ENCODE measurements at regions not wholly inside any gene's neighbourhood (a gene's known extent, or its start where the extent isn't known, plus 50 kb on each side); places are given as distances from the start of the nearest gene placed in this dataset.

DNA sequence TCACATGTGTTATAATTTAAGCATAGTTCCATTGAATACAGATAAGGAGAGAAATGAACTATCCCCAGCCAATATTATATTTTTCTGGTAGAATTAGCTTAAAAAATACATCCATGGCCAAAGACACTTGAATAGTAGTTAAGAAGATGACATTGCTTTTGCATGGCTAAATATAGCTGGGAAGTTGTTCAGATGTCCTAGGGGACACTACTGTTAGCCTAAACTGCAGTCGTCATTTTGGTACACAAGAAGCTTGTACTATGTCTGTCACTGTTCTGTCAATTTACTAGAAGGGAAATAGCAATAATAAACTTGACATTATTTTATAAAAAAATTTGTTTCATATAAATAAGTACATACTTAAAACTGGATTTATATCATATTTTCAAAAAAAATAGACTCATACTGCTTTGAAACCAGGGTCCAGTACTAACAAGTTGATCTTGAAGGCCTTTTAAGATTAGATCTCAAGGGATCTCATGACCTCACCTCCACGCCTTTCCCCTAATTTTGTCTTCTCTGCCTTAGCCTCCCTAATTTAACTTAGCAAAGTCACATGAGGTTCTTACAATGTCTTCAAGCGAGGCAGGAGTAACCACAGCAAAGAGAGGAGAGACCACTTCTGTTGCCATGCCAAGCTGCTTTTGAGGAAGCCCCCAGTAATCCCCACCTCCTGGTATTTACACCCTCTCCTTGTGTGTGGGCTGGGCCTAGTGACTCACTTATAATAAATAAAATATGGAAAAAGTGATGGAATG lies 81.0 kb downstream of the AVPR1A start:
- CTCF ChIA-PET = interaction anchor here (1.0 to 3.7 kb wide), 16 partner anchors 9 to 860 kb away, joined by 3 to 64 read pairs (median 7); no protein-coding TSS in a partner anchor
- Histone ChIP-seq H3K36me3 (ENCODE audit: control insufficient read depth in 2 of 2, extremely low read depth in 1 of 2, insufficient read depth in 2 of 2, low read length in 2 of 2) (no peaks in the 10 kb centered on the region), H3K4me3 (replicated peaks in 1 of 3; ENCODE audit: insufficient read depth in 1 of 3, low read depth in 1 of 3, low read length in 3 of 3) (no peak overlapping the region), H3K9ac (replicated peaks; ENCODE audit: extremely low read depth, insufficient read depth, low read length) (no peak overlapping the region), H3K27ac (ENCODE audit: insufficient read depth, low read depth, low read length) (no peak overlapping the region), H3K79me2 (ENCODE audit: control insufficient read depth, insufficient read depth, low read length) (no peaks in the 10 kb centered on the region), H3K27me3 (ENCODE audit: control insufficient read depth in 2 of 2, insufficient read depth in 2 of 2, low read length in 2 of 2) (peaks cover 2% of the 10 kb centered on the region in 2 experiments), H2AFZ (ENCODE audit: low read depth, low read length) (no peak overlapping the region), H4K20me1 (replicated peaks; ENCODE audit: control insufficient read depth, extremely low read depth, insufficient read depth, low read length) (no peaks in the 10 kb centered on the region), H3K9me3 (replicated peaks; ENCODE audit: control insufficient read depth, insufficient read depth, low read length) (no peaks in the 10 kb centered on the region), H3K4me1 (ENCODE audit: control insufficient read depth, extremely low read depth, insufficient read depth, low read length) (no peaks in the 10 kb centered on the region), H3K4me2 (ENCODE audit: insufficient read depth, low read length) (no peak overlapping the region), H3K9me1 (replicated peaks; ENCODE audit: control insufficient read depth, extremely low read depth, insufficient read depth, low read length) (no peaks in the 10 kb centered on the region)
- intact Hi-C loops (cut with micrococcal nuclease) (loop anchor here (1.0 to 10.0 kb wide), 3 partner anchors 271 to 632 kb away; no protein-coding TSS in a partner anchor), dilution Hi-C loops (cut with MboI; ENCODE audit: extremely low pct_ligation_motif_present, low sequenced_read_pairs) (no loop called here)
- FAIRE-seq = no peak
- no TSS peak for BruUV-seq (replicated peaks)
- DNase-seq (ENCODE audit: low read depth, low spot score) = no peak
- POLR2A ChIA-PET = no interaction called here
- TF ChIP-seq FOS (IDR thresholded peaks at IDR 0.05; ENCODE audit: borderline replicate concordance, insufficient read depth, low read length) = no peak
- no peak for TF ChIP-seq JUN (IDR thresholded peaks at IDR 0.05; ENCODE audit: borderline replicate concordance, insufficient read depth, insufficient read length, low read depth)
- TF ChIP-seq POLR2AphosphoS5 (IDR thresholded peaks at IDR 0.05; ENCODE audit: insufficient read depth, low read depth, low read length) = no peak

DNA sequence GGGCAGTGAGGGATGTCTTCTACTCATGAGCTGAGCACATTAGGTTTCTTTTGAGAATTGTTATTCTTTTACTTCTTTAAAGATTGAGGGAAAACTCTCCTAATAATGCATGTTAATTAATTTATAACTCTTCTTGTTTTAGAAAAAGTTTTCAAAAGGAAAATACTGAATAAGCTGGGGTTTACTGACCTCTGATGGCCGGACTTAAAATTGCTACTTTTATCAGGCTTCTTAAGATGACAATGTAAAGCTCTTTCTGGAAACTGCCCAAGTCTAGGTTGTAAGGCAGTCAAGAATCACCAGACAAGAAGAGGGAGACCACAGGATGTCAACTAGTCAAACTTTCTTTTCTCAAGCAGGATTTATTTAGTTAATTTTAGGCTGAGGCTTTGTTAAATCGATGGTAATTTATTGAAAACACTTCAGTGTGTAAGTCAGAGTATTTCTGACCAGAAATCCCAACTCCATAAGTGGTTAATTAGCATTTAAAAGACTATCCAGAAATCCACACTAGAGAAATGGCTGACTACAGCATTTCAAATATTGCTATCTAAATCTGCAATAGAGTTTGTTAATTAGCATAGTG lies 82.1 kb downstream of the AVPR1A start:
- Histone ChIP-seq H3K9ac (replicated peaks; ENCODE audit: extremely low read depth, insufficient read depth, low read length) (no peak overlapping the region), H4K20me1 (replicated peaks; ENCODE audit: control insufficient read depth, extremely low read depth, insufficient read depth, low read length) (no peaks in the 10 kb centered on the region), H3K79me2 (ENCODE audit: control insufficient read depth, insufficient read depth, low read length) (no peaks in the 10 kb centered on the region), H3K9me1 (replicated peaks; ENCODE audit: control insufficient read depth, extremely low read depth, insufficient read depth, low read length) (no peaks in the 10 kb centered on the region), H3K4me1 (ENCODE audit: control insufficient read depth, extremely low read depth, insufficient read depth, low read length) (no peaks in the 10 kb centered on the region), H3K4me3 (replicated peaks in 1 of 3; ENCODE audit: insufficient read depth in 1 of 3, low read depth in 1 of 3, low read length in 3 of 3) (no peak overlapping the region), H3K36me3 (ENCODE audit: control insufficient read depth in 2 of 2, extremely low read depth in 1 of 2, insufficient read depth in 2 of 2, low read length in 2 of 2) (no peaks in the 10 kb centered on the region), H3K27ac (ENCODE audit: insufficient read depth, low read depth, low read length) (no peak overlapping the region), H2AFZ (ENCODE audit: low read depth, low read length) (no peak overlapping the region), H3K27me3 (ENCODE audit: control insufficient read depth in 2 of 2, insufficient read depth in 2 of 2, low read length in 2 of 2) (peaks cover 2% of the 10 kb centered on the region in 2 experiments), H3K4me2 (ENCODE audit: insufficient read depth, low read length) (no peak overlapping the region), H3K9me3 (replicated peaks; ENCODE audit: control insufficient read depth, insufficient read depth, low read length) (no peaks in the 10 kb centered on the region)
- FAIRE-seq = peak; percentile 83
- TF ChIP-seq POLR2A (IDR thresholded peaks at IDR 0.05; ENCODE audit: low read depth, low read length) (no peak), MYC (IDR thresholded peaks at IDR 0.05; ENCODE audit: low read depth, low read length) (no peak), POLR2AphosphoS5 (IDR thresholded peaks at IDR 0.05; ENCODE audit: insufficient read depth, low read depth, low read length) (no peak), FOS (IDR thresholded peaks at IDR 0.05; ENCODE audit: borderline replicate concordance, insufficient read depth, low read length) (no peak), GATA2 (IDR thresholded peaks at IDR 0.05; ENCODE audit: insufficient read depth, insufficient read length, low read depth, low read length) (no peak), JUN (IDR thresholded peaks at IDR 0.05; ENCODE audit: borderline replicate concordance, insufficient read depth, insufficient read length, low read depth) (no peak), EZH2 (IDR thresholded peaks at IDR 0.05; ENCODE audit: borderline replicate concordance, low read depth, low read length, severe bottlenecking) (no peak)
- TF ChIP-seq, protein P1, sequence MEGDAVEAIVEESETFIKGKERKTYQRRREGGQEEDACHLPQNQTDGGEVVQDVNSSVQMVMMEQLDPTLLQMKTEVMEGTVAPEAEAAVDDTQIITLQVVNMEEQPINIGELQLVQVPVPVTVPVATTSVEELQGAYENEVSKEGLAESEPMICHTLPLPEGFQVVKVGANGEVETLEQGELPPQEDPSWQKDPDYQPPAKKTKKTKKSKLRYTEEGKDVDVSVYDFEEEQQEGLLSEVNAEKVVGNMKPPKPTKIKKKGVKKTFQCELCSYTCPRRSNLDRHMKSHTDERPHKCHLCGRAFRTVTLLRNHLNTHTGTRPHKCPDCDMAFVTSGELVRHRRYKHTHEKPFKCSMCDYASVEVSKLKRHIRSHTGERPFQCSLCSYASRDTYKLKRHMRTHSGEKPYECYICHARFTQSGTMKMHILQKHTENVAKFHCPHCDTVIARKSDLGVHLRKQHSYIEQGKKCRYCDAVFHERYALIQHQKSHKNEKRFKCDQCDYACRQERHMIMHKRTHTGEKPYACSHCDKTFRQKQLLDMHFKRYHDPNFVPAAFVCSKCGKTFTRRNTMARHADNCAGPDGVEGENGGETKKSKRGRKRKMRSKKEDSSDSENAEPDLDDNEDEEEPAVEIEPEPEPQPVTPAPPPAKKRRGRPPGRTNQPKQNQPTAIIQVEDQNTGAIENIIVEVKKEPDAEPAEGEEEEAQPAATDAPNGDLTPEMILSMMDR (IDR thresholded peaks at IDR 0.05; ENCODE audit: extremely low read depth in 1 of 2, insufficient read depth in 1 of 2, low read depth in 1 of 2, low read length in 2 of 2) = peak; percentile 29 to 35
- TF ChIP-seq, protein P2, sequence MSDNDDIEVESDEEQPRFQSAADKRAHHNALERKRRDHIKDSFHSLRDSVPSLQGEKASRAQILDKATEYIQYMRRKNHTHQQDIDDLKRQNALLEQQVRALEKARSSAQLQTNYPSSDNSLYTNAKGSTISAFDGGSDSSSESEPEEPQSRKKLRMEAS (IDR thresholded peaks at IDR 0.05; ENCODE audit: insufficient read depth, insufficient read length) = no peak
- intact Hi-C loops (cut with micrococcal nuclease) (loop anchor here (1.0 to 10.0 kb wide), 4 partner anchors 256 to 631 kb away; no protein-coding TSS in a partner anchor), dilution Hi-C loops (cut with MboI; ENCODE audit: extremely low pct_ligation_motif_present, low sequenced_read_pairs) (no loop called here)
- CTCF ChIA-PET = interaction anchor here (0.6 to 3.7 kb wide), 40 partner anchors 9 to 873 kb away, joined by 3 to 64 read pairs (median 4); partner anchors contain the start of genes AVPR1A and PPM1H
- DNase-seq (ENCODE audit: low read depth, low spot score) = peak; percentile 80
- POLR2A ChIA-PET = no interaction called here
- BruUV-seq (replicated peaks) = no TSS peak

Data from endothelial cell of umbilical vein (primary cell).